ENCODE measurements at regions not wholly inside any gene's neighbourhood (a gene's known extent, or its start where the extent isn't known, plus 50 kb on each side); places are given as distances from the start of the nearest gene placed in this dataset.

- 92 to 96% methylated on average over 8 of the region's 8 CpGs for WGBS, 2 donors
- no peak for DNase-seq (ENCODE audit: low spot score in 2 of 2)
- TF ChIP-seq EP300 (IDR thresholded peaks at IDR 0.05) (no peak), POLR2A (IDR thresholded peaks at IDR 0.05) (no peak)
- TF ChIP-seq, protein P1, sequence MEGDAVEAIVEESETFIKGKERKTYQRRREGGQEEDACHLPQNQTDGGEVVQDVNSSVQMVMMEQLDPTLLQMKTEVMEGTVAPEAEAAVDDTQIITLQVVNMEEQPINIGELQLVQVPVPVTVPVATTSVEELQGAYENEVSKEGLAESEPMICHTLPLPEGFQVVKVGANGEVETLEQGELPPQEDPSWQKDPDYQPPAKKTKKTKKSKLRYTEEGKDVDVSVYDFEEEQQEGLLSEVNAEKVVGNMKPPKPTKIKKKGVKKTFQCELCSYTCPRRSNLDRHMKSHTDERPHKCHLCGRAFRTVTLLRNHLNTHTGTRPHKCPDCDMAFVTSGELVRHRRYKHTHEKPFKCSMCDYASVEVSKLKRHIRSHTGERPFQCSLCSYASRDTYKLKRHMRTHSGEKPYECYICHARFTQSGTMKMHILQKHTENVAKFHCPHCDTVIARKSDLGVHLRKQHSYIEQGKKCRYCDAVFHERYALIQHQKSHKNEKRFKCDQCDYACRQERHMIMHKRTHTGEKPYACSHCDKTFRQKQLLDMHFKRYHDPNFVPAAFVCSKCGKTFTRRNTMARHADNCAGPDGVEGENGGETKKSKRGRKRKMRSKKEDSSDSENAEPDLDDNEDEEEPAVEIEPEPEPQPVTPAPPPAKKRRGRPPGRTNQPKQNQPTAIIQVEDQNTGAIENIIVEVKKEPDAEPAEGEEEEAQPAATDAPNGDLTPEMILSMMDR (IDR thresholded peaks at IDR 0.05) = no peak
- Histone ChIP-seq H3K4me1 (peaks cover 0 to 24% (median 8%) of the 10 kb centered on the region in 4 donors), H3K36me3 (no peaks in the 10 kb centered on the region), H3K9me3 (no peaks in the 10 kb centered on the region), H3K27me3 (no peaks in the 10 kb centered on the region), H3K4me3 (no peak overlapping the region), H3K27ac (no peak overlapping the region)
Observed at GRCh38 chr20:53876470-53876869, 193.9 kb downstream of the BCAS1 start.

DNA sequence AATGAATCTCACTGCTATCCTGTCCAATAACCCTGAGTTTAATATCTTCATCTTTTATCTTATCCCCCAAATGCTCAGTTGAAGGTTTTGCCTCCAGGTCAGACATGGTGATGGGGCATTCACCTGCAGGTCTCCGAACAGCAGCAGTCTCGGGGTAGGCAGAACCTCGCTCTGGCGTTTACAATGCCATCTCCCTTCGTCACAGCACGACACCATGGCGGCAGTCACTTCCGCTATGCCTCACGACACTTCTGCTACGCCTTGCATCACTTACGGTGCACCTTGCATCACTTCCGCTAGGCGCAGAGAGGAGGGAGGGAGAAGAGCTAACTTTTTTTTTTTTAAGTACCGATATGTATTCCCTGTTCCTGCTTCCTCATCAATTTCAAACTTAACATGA lies 194.9 kb downstream of the BCAS1 start:
- Histone ChIP-seq H3K36me3 (no peaks in the 10 kb centered on the region), H3K4me3 (no peak overlapping the region), H3K27ac (no peak overlapping the region), H3K4me1 (peaks cover 0 to 24% (median 8%) of the 10 kb centered on the region in 4 donors), H3K9me3 (no peaks in the 10 kb centered on the region), H3K27me3 (no peaks in the 10 kb centered on the region)
- WGBS, 2 donors = 94 to 95% methylated on average over 14 of the region's 14 CpGs
- no peak for DNase-seq (ENCODE audit: low spot score in 2 of 2)
- TF ChIP-seq, protein P1 (IDR thresholded peaks at IDR 0.05) = no peak
- no peak for TF ChIP-seq POLR2A (IDR thresholded peaks at IDR 0.05)
- no peak for TF ChIP-seq EP300 (IDR thresholded peaks at IDR 0.05)

GRCh38 chr20:53874706-53875105 lies 195.7 kb downstream of the BCAS1 start:
- WGBS, 2 donors = 83 to 87% methylated on average over 1 of the region's 1 CpG
- no peak for DNase-seq (ENCODE audit: low spot score in 2 of 2)
- no peak for TF ChIP-seq POLR2A (IDR thresholded peaks at IDR 0.05)
- TF ChIP-seq, protein P1 (IDR thresholded peaks at IDR 0.05) = no peak
- TF ChIP-seq EP300 (IDR thresholded peaks at IDR 0.05) = no peak
- no peaks in the 10 kb centered on the region for H3K27me3 ChIP-seq
- H3K9me3 ChIP-seq = no peaks in the 10 kb centered on the region
- no peak overlapping the region for H3K4me3 ChIP-seq
- peaks cover 0 to 24% (median 11%) of the 10 kb centered on the region in 4 donors for H3K4me1 ChIP-seq
- no peaks in the 10 kb centered on the region for H3K36me3 ChIP-seq
- H3K27ac ChIP-seq = no peak overlapping the region

DNA sequence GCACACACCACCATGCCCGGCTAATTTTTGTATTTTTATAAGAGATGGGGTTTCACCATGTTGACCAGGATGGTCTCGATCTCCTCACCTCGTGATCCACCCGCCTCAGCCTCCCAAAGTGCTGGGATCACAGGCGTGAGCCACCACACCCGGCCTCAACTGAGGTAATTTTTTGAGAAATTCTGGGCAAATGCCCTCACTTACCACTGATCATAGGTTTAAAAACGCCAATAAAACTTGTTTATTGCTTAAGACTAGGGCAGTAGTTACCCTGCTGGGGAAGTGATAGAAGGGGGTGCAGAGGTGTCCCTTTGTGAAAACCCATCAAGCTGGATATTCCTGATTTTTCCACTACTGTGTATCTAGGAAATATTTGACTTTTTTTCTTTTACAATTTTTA lies 196.3 kb downstream of the BCAS1 start:
- 95 to 98% methylated on average over 7 of the region's 7 CpGs for WGBS, 2 donors
- DNase-seq (ENCODE audit: low spot score in 2 of 2) = no peak
- peaks cover 0 to 29% (median 14%) of the 10 kb centered on the region in 4 donors for H3K4me1 ChIP-seq
- no peaks in the 10 kb centered on the region for H3K27me3 ChIP-seq
- no peaks in the 10 kb centered on the region for H3K36me3 ChIP-seq
- H3K9me3 ChIP-seq = no peaks in the 10 kb centered on the region
- H3K4me3 ChIP-seq = no peak overlapping the region
- H3K27ac ChIP-seq = no peak overlapping the region
- no peak for TF ChIP-seq POLR2A (IDR thresholded peaks at IDR 0.05)
- TF ChIP-seq EP300 (IDR thresholded peaks at IDR 0.05) = no peak
- TF ChIP-seq, protein P1 (IDR thresholded peaks at IDR 0.05) = no peak

DNA sequence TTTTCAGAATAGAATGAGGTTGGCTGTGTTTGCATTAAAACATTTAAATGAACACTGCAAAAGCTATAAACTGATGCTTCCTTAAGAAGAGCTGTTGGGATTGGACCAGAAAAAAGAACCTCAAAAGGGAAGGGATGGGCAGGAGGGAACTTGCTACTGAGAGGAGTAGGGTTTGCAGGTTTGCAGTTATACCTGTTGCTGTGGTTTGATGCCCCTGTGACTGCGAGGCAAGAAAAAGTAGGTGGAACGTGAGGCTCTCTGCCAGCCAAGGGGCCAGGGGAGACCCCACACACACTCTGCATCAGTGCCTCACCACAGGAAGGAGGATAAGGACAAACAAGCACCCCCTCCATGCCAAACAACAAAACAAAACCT lies 197.2 kb downstream of the BCAS1 start:
- Histone ChIP-seq H3K27me3 (no peaks in the 10 kb centered on the region), H3K27ac (peak overlapping the region in 3 of 4 donors; percentile 34 to 73 (median 64)), H3K9me3 (no peaks in the 10 kb centered on the region), H3K4me3 (no peak overlapping the region), H3K36me3 (no peaks in the 10 kb centered on the region), H3K4me1 (peaks cover 0 to 28% (median 12%) of the 10 kb centered on the region in 4 donors)
- no peak for DNase-seq (ENCODE audit: low spot score in 2 of 2)
- TF ChIP-seq EP300 (IDR thresholded peaks at IDR 0.05) (no peak), POLR2A (IDR thresholded peaks at IDR 0.05) (no peak)
- TF ChIP-seq, protein P1 (IDR thresholded peaks at IDR 0.05) = no peak
- WGBS, 2 donors = 81 to 86% methylated on average over 2 of the region's 2 CpGs
